ENCODE measurements at regions not wholly inside any gene's neighbourhood (a gene's known extent, or its start where the extent isn't known, plus 50 kb on each side); places are given as distances from the start of the nearest gene placed in this dataset.

GRCh38 chr9:32706725-32707100 is 71.2 kb upstream of the TAF1L start:
- H3K4me2 ChIP-seq (ENCODE audit: low read length) = no peak overlapping the region
- no peak overlapping the region for H3K9ac ChIP-seq (ENCODE audit: low read length)
- no peaks in the 10 kb centered on the region for H3K27me3 ChIP-seq (ENCODE audit: insufficient read depth, low read length)
- TF ChIP-seq CTCF (IDR thresholded peaks at IDR 0.05; ENCODE audit: low read length) (no peak), EZH2 (IDR thresholded peaks at IDR 0.05; ENCODE audit: borderline replicate concordance, low read length) (no peak)
- no peak overlapping the region for H3K4me3 ChIP-seq (ENCODE audit: low read depth, low read length, poor library complexity, severe bottlenecking)
- no peaks in the 10 kb centered on the region for H3F3A ChIP-seq (ENCODE audit: insufficient read depth, low read length)
- no peaks in the 10 kb centered on the region for H3K9me3 ChIP-seq (ENCODE audit: low read length)
- H3K36me3 ChIP-seq (ENCODE audit: insufficient read depth, low read length) = no peaks in the 10 kb centered on the region
- no peaks in the 10 kb centered on the region for H4K20me1 ChIP-seq (ENCODE audit: insufficient read depth, low read length)
- no peak overlapping the region for H3K27ac ChIP-seq (ENCODE audit: low read depth, low read length, poor library complexity, severe bottlenecking)
- H3K9me2 ChIP-seq (ENCODE audit: low read depth, low read length) = no peaks in the 10 kb centered on the region
- H3K79me2 ChIP-seq (ENCODE audit: insufficient read depth, low read length) = no peaks in the 10 kb centered on the region
- H3K4me1 ChIP-seq (ENCODE audit: insufficient read depth, low read length, severe bottlenecking) = no peaks in the 10 kb centered on the region
- no peak overlapping the region for H2AFZ ChIP-seq (ENCODE audit: low read length)

GRCh38 chr9:32707326-32707725 is 71.9 kb upstream of the TAF1L start:
- H3K79me2 ChIP-seq (ENCODE audit: insufficient read depth, low read length) = no peaks in the 10 kb centered on the region
- no peak overlapping the region for H3K4me3 ChIP-seq (ENCODE audit: low read depth, low read length, poor library complexity, severe bottlenecking)
- no peaks in the 10 kb centered on the region for H4K20me1 ChIP-seq (ENCODE audit: insufficient read depth, low read length)
- H3K9ac ChIP-seq (ENCODE audit: low read length) = no peak overlapping the region
- H3K27me3 ChIP-seq (ENCODE audit: insufficient read depth, low read length) = no peaks in the 10 kb centered on the region
- TF ChIP-seq CTCF (IDR thresholded peaks at IDR 0.05; ENCODE audit: low read length) = no peak
- H3K9me3 ChIP-seq (ENCODE audit: low read length) = no peaks in the 10 kb centered on the region
- no peaks in the 10 kb centered on the region for H3K4me1 ChIP-seq (ENCODE audit: insufficient read depth, low read length, severe bottlenecking)
- H3K4me2 ChIP-seq (ENCODE audit: low read length) = no peak overlapping the region
- H3F3A ChIP-seq (ENCODE audit: insufficient read depth, low read length) = no peaks in the 10 kb centered on the region
- H3K9me2 ChIP-seq (ENCODE audit: low read depth, low read length) = no peaks in the 10 kb centered on the region
- H3K36me3 ChIP-seq (ENCODE audit: insufficient read depth, low read length) = no peaks in the 10 kb centered on the region
- no peak overlapping the region for H2AFZ ChIP-seq (ENCODE audit: low read length)
- no peak overlapping the region for H3K27ac ChIP-seq (ENCODE audit: low read depth, low read length, poor library complexity, severe bottlenecking)

GRCh38 chr9:32708480-32709150 is 73.1 kb upstream of the TAF1L start:
- Histone ChIP-seq H3K27me3 (ENCODE audit: insufficient read depth, low read length) (no peaks in the 10 kb centered on the region), H3K79me2 (ENCODE audit: insufficient read depth, low read length) (no peaks in the 10 kb centered on the region), H3K36me3 (ENCODE audit: insufficient read depth, low read length) (no peaks in the 10 kb centered on the region), H3K9me3 (ENCODE audit: low read length) (no peaks in the 10 kb centered on the region), H3K4me3 (ENCODE audit: low read depth, low read length, poor library complexity, severe bottlenecking) (no peak overlapping the region), H3K9me2 (ENCODE audit: low read depth, low read length) (no peaks in the 10 kb centered on the region), H3K27ac (ENCODE audit: low read depth, low read length, poor library complexity, severe bottlenecking) (no peak overlapping the region), H3K9ac (ENCODE audit: low read length) (no peak overlapping the region), H3F3A (ENCODE audit: insufficient read depth, low read length) (no peaks in the 10 kb centered on the region), H2AFZ (ENCODE audit: low read length) (no peak overlapping the region), H4K20me1 (ENCODE audit: insufficient read depth, low read length) (no peaks in the 10 kb centered on the region), H3K4me1 (ENCODE audit: insufficient read depth, low read length, severe bottlenecking) (no peaks in the 10 kb centered on the region), H3K4me2 (ENCODE audit: low read length) (no peak overlapping the region)
- no peak for TF ChIP-seq CTCF (IDR thresholded peaks at IDR 0.05; ENCODE audit: low read length)
- TF ChIP-seq EZH2 (IDR thresholded peaks at IDR 0.05; ENCODE audit: borderline replicate concordance, low read length) = no peak

Data from OCI-LY1 (cell line).